ENCODE measurements at regions not wholly inside any gene's neighbourhood (a gene's known extent, or its start where the extent isn't known, plus 50 kb on each side); places are given as distances from the start of the nearest gene placed in this dataset.

DNA sequence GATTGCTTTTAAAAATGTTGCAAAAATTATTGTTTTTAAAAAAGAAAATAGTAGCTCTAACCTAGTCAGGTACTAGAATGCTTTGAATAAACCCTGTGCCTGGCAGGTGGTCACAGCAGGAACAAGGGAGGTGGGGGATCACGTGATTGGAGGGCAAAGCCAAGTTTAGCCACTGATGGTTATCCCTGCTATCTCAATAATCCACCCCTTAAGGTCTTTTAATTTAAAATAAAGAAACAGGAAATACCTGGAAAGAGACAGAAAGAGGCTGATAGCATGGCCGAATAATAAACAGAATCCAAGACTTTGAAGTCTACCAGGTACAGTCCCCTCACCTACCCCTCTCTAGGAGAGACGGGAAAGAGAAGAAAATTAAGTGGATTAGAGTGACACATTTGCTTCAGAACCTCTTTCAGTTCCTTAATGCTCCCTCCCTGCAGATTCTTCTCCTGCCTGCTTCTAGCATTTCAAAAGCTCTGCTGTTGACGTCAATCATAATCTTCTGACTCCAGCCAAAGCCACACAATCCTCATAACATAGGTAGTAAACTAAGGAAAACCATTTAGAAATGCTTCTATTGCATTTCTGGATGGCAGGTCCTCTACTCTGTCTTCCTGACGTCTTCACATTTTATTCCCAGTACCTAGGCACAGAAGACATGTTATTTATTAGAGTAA, 303.4 kb upstream of the MME start:
- Histone ChIP-seq H3K4me3 (replicated peaks in 1 of 3) (no peak overlapping the region), H3K27ac (no peak overlapping the region), H3K4me1 (no peaks in the 10 kb centered on the region), H3K36me3 (no peaks in the 10 kb centered on the region), H3K9me3 (no peaks in the 10 kb centered on the region), H3K27me3 (no peaks in the 10 kb centered on the region)
- intact Hi-C loops (cut with DNase I): no loop called here
- TF ChIP-seq CTCF (IDR thresholded peaks at IDR 0.05) (no peak), POLR2A (IDR thresholded peaks at IDR 0.05) (no peak)
- no peak for DNase-seq
- WGBS, 2 donors: 45 to 46% methylated on average over 5 of the region's 5 CpGs

- Histone ChIP-seq H3K36me3 (no peaks in the 10 kb centered on the region), H3K4me1 (no peaks in the 10 kb centered on the region), H3K27ac (no peak overlapping the region), H3K9me3 (no peaks in the 10 kb centered on the region), H3K4me3 (replicated peaks in 1 of 3) (no peak overlapping the region), H3K27me3 (no peaks in the 10 kb centered on the region)
- 34 to 54% methylated on average over 1 of the region's 1 CpG for WGBS, 2 donors
- TF ChIP-seq POLR2A (IDR thresholded peaks at IDR 0.05) (no peak), CTCF (IDR thresholded peaks at IDR 0.05) (no peak)
- no peak for DNase-seq
- intact Hi-C loops (cut with DNase I): no loop called here
These were observed 304.1 kb upstream of the MME start for GRCh38 chr3:154775821-154776548.

- TF ChIP-seq CTCF (IDR thresholded peaks at IDR 0.05) (no peak), POLR2A (IDR thresholded peaks at IDR 0.05) (no peak)
- no peaks in the 10 kb centered on the region for H3K9me3 ChIP-seq
- no peak overlapping the region for H3K4me3 ChIP-seq (replicated peaks in 1 of 3)
- H3K36me3 ChIP-seq: no peaks in the 10 kb centered on the region
- 91 to 92% methylated on average over 5 of the region's 5 CpGs for WGBS, 2 donors
- no peaks in the 10 kb centered on the region for H3K27me3 ChIP-seq
- DNase-seq: no peak
- H3K27ac ChIP-seq: no peak overlapping the region
- intact Hi-C loops (cut with DNase I): no loop called here
- H3K4me1 ChIP-seq: no peaks in the 10 kb centered on the region
These were observed 313.2 kb upstream of the MME start for GRCh38 chr3:154766765-154767503.

DNA sequence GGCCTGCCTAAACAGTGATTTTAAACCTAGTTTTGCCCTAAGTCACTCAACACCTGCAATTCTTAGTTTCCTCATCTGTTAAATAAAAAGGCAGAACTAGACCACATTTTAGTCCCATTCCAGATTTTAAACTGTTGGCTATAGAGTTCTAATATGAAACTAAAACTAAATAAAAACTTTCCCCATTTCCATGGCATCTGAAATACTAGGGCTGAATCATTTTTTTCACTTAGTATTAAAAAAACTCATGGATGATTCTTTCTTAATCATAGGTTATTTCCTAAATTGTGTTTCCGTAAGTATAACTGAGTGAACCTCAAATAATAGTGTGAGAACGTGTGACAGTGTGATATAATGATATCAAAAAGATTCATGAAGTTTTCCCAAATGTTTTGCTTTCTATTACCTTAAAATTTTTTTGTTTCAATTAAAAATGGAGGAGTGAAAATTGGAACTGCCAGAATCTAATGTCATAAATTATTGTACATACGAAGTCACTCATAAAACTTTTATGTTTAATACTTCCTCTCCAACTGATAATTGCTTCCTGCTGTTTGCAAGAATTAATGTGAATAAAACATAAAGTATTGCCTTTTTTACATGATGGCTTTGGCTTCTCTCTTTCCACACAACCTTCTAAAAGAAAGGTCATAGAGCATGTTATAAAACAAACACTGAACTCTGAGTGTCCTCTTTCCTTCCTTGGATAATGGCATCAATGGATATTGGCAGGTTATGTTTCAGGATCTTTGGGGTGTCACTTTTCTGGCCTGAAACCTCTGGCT, 315.1 kb upstream of the MME start:
- H3K4me1 ChIP-seq: no peaks in the 10 kb centered on the region
- intact Hi-C loops (cut with DNase I): no loop called here
- WGBS, 2 donors: 79 to 89% methylated on average over 3 of the region's 3 CpGs
- no peaks in the 10 kb centered on the region for H3K9me3 ChIP-seq
- DNase-seq: no peak
- no peak overlapping the region for H3K27ac ChIP-seq
- no peaks in the 10 kb centered on the region for H3K36me3 ChIP-seq
- TF ChIP-seq POLR2A (IDR thresholded peaks at IDR 0.05): no peak
- no peak for TF ChIP-seq CTCF (IDR thresholded peaks at IDR 0.05)
- no peaks in the 10 kb centered on the region for H3K27me3 ChIP-seq
- H3K4me3 ChIP-seq (replicated peaks in 1 of 3): no peak overlapping the region

Measured in thyroid gland (tissue), 4 donors.